IMR-90 (cell line): ENCODE measurements at regions not wholly inside any gene's neighbourhood (a gene's known extent, or its start where the extent isn't known, plus 50 kb on each side); places are given as distances from the start of the nearest gene placed in this dataset.

Experiments used
- ATAC-seq: fragments of 200-7000 bp; cut with Tn5 transposase; 2 replicates; pipeline ENCODE4 v1.9.1; 2020; ENCODE audit warnings: low read depth, mild to moderate bottlenecking, moderate library complexity
- BruUV-seq: library from RNA; stranded (reverse); fragments of 400-500 nt; replicated peaks from 2 replicates; lab custom pipeline; 2021; lab: Mats Ljungman, UMichigan
- CTCF ChIA-PET: fragments of 300-600 bp; formaldehyde crosslinking; extraction: SDS; loops from one replicate; lab custom pipeline; 2021; ENCODE audit warnings: antibody characterized with exemption; lab: Yijun Ruan, JAX
- POLR2A ChIA-PET: fragments of 300-600 bp; sonication (Branson Sonifier 250); formaldehyde crosslinking; loops from one replicate; lab custom pipeline; 2022; ENCODE audit warnings: antibody characterized with exemption; ENCODE audit not compliant: unreplicated experiment; lab: Charles Lee
- DNase-seq: peaks from one replicate; pipeline ENCODE4 v3.0.0; 2013
- H2AFZ ChIP-seq: replicated peaks from 2 replicates; pipeline ENCODE3; 2013; ENCODE audit warnings: low read length, mild to moderate bottlenecking; ENCODE audit not compliant: poor library complexity
- H2AK5ac ChIP-seq: 2 replicates; pipeline ENCODE4 v1.6.1; 2013; ENCODE audit warnings: low read depth, low read length, inconsistent platforms
- H2AK9ac ChIP-seq: replicated peaks from 2 replicates; pipeline ENCODE3; 2013; ENCODE audit warnings: mild to moderate bottlenecking, low read depth, low read length, moderate library complexity; ENCODE audit not compliant: poor library complexity
- H2BK120ac ChIP-seq: 2 replicates; pipeline ENCODE4 v1.6.1; 2013; ENCODE audit warnings: low read depth, low read length, inconsistent platforms
- H2BK15ac ChIP-seq: 3 replicates; pipeline ENCODE4 v1.6.1; 2013; ENCODE audit warnings: low read depth, low read length, inconsistent platforms
- H2BK20ac ChIP-seq: 2 replicates; pipeline ENCODE4 v1.6.1; 2013; ENCODE audit warnings: low read depth, mild to moderate bottlenecking, inconsistent platforms, low read length, moderate library complexity
- H2BK5ac ChIP-seq: 2 replicates; pipeline ENCODE4 v1.6.1; 2013; ENCODE audit warnings: mild to moderate bottlenecking, low read depth, low read length, inconsistent platforms; ENCODE audit not compliant: poor library complexity, severe bottlenecking
- H3K14ac ChIP-seq: replicated peaks from 2 replicates; pipeline ENCODE4 v1.6.1; 2013; ENCODE audit warnings: low read depth, low read length, inconsistent platforms
- H3K18ac ChIP-seq: 2 replicates; pipeline ENCODE4 v1.6.1; 2013; ENCODE audit warnings: low read depth, low read length, control low read depth
- H3K23ac ChIP-seq: 2 replicates; pipeline ENCODE4 v1.6.1; 2013; ENCODE audit warnings: low read depth, low read length, inconsistent platforms
- H3K27ac ChIP-seq: 2 replicates; pipeline ENCODE4 v1.5.1; 2013; ENCODE audit warnings: mild to moderate bottlenecking, control low read depth, low read length; ENCODE audit not compliant: insufficient read depth
- H3K27me3 ChIP-seq: 2 replicates; pipeline ENCODE4 v1.6.1; 2013; ENCODE audit warnings: low read length; ENCODE audit not compliant: control insufficient read depth, insufficient read depth
- H3K36me3 ChIP-seq: 2 replicates; pipeline ENCODE4 v1.6.1; 2013; ENCODE audit warnings: low read length, mixed read lengths; ENCODE audit not compliant: control insufficient read depth, insufficient read depth
- H3K4ac ChIP-seq: 2 replicates; pipeline ENCODE4 v1.6.1; 2013; ENCODE audit warnings: low read depth, low read length, inconsistent platforms
- H3K4me1 ChIP-seq: 2 replicates; pipeline ENCODE4 v1.6.1; 2013; ENCODE audit warnings: low read length, mixed read lengths; ENCODE audit not compliant: control insufficient read depth, insufficient read depth
- H3K4me2 ChIP-seq: 2 replicates; pipeline ENCODE4 v1.6.1; 2013; ENCODE audit warnings: low read depth, mild to moderate bottlenecking, control low read depth, low read length, moderate library complexity
- H3K4me3 ChIP-seq: 2 replicates; pipeline ENCODE4 v1.5.1; 2013; ENCODE audit warnings: low read depth, mild to moderate bottlenecking, control low read depth, low read length, moderate library complexity; ENCODE audit not compliant: insufficient read depth
- H3K56ac ChIP-seq: 2 replicates; pipeline ENCODE4 v1.6.1; 2013; ENCODE audit warnings: low read length, inconsistent platforms; ENCODE audit not compliant: insufficient read depth; ENCODE audit errors: extremely low read depth
- H3K79me1 ChIP-seq, 2 experiments: 2 replicates each; pipeline ENCODE4 v1.6.1; 2013; ENCODE audit warnings: low read length in 2 of 2, inconsistent platforms in 1 of 2, low read depth in 1 of 2
- H3K9ac ChIP-seq: 2 replicates; pipeline ENCODE4 v1.6.1; 2013; ENCODE audit warnings: low read depth, low read length, control low read depth
- H3K9me1 ChIP-seq: 2 replicates; pipeline ENCODE4 v1.6.1; 2013; ENCODE audit warnings: low read length, inconsistent platforms; ENCODE audit not compliant: insufficient read depth
- H3K9me3 ChIP-seq: 2 replicates; pipeline ENCODE4 v1.6.1; 2013; ENCODE audit warnings: low read length; ENCODE audit not compliant: control insufficient read depth, insufficient read depth
- H4K20me1 ChIP-seq: 2 replicates; pipeline ENCODE4 v1.6.1; 2013; ENCODE audit warnings: low read length, inconsistent platforms; ENCODE audit not compliant: insufficient read depth
- H4K5ac ChIP-seq: 2 replicates; pipeline ENCODE4 v1.6.1; 2013; ENCODE audit warnings: mild to moderate bottlenecking, low read depth, low read length, control low read depth
- H4K8ac ChIP-seq, 2 experiments: 2 replicates each; pipeline ENCODE4 v1.6.1; 2013; ENCODE audit warnings: low read depth in 2 of 2, low read length in 2 of 2, control low read depth in 1 of 2, inconsistent platforms in 1 of 2
- H4K91ac ChIP-seq: 2 replicates; pipeline ENCODE4 v1.6.1; 2013; ENCODE audit warnings: low read depth, low read length, inconsistent platforms; ENCODE audit not compliant: insufficient read depth
- BHLHE40 ChIP-seq: fragments of 150-350 bp; IDR thresholded peaks from 2 replicates; pipeline ENCODE4 v1.6.1; 2016; ENCODE audit warnings: mild to moderate bottlenecking, low read depth, low read length
- POLR2A ChIP-seq: IDR thresholded peaks from 2 replicates; pipeline ENCODE4 v1.6.1; 2012; ENCODE audit warnings: mild to moderate bottlenecking, low read depth, low read length
- SMC3 ChIP-seq: fragments of 150-350 bp; IDR thresholded peaks from 2 replicates; pipeline ENCODE4 v1.6.1; 2016; ENCODE audit warnings: low read depth, mild to moderate bottlenecking, antibody characterized with exemption, low read length, moderate library complexity
- WGBS, 2 experiments: methylation state at CpG; one replicate each; pipeline versions ENCODE4 v1.1.5 to v1.1.7; 2013; ENCODE audit warnings: missing lambda C conversion rate in 2 of 2; ENCODE audit not compliant: insufficient read length in 1 of 2; ENCODE audit errors: extremely low coverage in 2 of 2; 5-methylcytosine and 5-hydroxymethylcytosine counted together
- dilution Hi-C: fragments of 300-500 bp; cut with HindIII; formaldehyde crosslinking; loops from one replicate; pipeline ENCODE4 v1.14.3; 2018; ENCODE audit warnings: low sequenced_read_pairs; ENCODE audit not compliant: unreplicated experiment
- in situ Hi-C: fragments of 300-500 bp; cut with MboI; formaldehyde crosslinking; loops from 3 replicates; pipeline ENCODE4 v1.14.3; 2019; ENCODE audit warnings: low sequenced_read_pairs, inconsistent platforms, mixed read lengths
- intact Hi-C: fragments of 100-400 bp; cut with micrococcal nuclease; formaldehyde crosslinking; loops from 2 replicates; pipeline ENCODE4 v1.10.0; 2022
- TF ChIP-seq, protein P1 (sequence below): fragments of 150-350 bp; IDR thresholded peaks from 2 replicates; pipeline ENCODE4 v1.6.1; 2016; ENCODE audit warnings: low read depth, mild to moderate bottlenecking, low read length, moderate library complexity, borderline replicate concordance
- TF ChIP-seq, protein P2 (sequence below): fragments of 150-350 bp; IDR thresholded peaks from 2 replicates; pipeline ENCODE4 v1.6.1; 2017; ENCODE audit warnings: mild to moderate bottlenecking, antibody characterized with exemption, low read length, low read depth
- TF ChIP-seq, protein P3 (sequence below): conservative IDR thresholded peaks from 2 replicates; pipeline ENCODE4 v1.5.1; 2012; ENCODE audit warnings: mild to moderate bottlenecking, low read depth, low read length, improper control_type of control experiment

GRCh38 chr10:127801302-127801701 lies 64.3 kb downstream of the FOXI2 start:
- no peaks in the 10 kb centered on the region for H4K20me1 ChIP-seq
- intact Hi-C loops, result no loop called here
- no peak overlapping the region for H2AK5ac ChIP-seq
- no peak overlapping the region for H2BK120ac ChIP-seq
- no CpG with 5 or more reads among the region's 3 CpGs for WGBS, 2 experiments
- in situ Hi-C loops, result no loop called here
- no peaks in the 10 kb centered on the region for H3K79me1 ChIP-seq
- H3K4me1 ChIP-seq, result no peaks in the 10 kb centered on the region
- H3K27me3 ChIP-seq, result no peaks in the 10 kb centered on the region
- no peak overlapping the region for H2BK15ac ChIP-seq
- H3K23ac ChIP-seq, result no peak overlapping the region
- dilution Hi-C loops, result no loop called here
- H3K36me3 ChIP-seq, result no peaks in the 10 kb centered on the region
- H3K27ac ChIP-seq, result no peak overlapping the region
- H3K9ac ChIP-seq, result no peak overlapping the region
- no peak overlapping the region for H3K4me3 ChIP-seq
- no peak overlapping the region for H4K8ac ChIP-seq
- TF ChIP-seq, protein P1, sequence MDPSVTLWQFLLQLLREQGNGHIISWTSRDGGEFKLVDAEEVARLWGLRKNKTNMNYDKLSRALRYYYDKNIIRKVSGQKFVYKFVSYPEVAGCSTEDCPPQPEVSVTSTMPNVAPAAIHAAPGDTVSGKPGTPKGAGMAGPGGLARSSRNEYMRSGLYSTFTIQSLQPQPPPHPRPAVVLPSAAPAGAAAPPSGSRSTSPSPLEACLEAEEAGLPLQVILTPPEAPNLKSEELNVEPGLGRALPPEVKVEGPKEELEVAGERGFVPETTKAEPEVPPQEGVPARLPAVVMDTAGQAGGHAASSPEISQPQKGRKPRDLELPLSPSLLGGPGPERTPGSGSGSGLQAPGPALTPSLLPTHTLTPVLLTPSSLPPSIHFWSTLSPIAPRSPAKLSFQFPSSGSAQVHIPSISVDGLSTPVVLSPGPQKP, result no peak
- TF ChIP-seq, protein P2, sequence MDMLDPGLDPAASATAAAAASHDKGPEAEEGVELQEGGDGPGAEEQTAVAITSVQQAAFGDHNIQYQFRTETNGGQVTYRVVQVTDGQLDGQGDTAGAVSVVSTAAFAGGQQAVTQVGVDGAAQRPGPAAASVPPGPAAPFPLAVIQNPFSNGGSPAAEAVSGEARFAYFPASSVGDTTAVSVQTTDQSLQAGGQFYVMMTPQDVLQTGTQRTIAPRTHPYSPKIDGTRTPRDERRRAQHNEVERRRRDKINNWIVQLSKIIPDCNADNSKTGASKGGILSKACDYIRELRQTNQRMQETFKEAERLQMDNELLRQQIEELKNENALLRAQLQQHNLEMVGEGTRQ, result no peak
- TF ChIP-seq SMC3, result no peak
- TF ChIP-seq POLR2A, result no peak
- TF ChIP-seq, protein P3, sequence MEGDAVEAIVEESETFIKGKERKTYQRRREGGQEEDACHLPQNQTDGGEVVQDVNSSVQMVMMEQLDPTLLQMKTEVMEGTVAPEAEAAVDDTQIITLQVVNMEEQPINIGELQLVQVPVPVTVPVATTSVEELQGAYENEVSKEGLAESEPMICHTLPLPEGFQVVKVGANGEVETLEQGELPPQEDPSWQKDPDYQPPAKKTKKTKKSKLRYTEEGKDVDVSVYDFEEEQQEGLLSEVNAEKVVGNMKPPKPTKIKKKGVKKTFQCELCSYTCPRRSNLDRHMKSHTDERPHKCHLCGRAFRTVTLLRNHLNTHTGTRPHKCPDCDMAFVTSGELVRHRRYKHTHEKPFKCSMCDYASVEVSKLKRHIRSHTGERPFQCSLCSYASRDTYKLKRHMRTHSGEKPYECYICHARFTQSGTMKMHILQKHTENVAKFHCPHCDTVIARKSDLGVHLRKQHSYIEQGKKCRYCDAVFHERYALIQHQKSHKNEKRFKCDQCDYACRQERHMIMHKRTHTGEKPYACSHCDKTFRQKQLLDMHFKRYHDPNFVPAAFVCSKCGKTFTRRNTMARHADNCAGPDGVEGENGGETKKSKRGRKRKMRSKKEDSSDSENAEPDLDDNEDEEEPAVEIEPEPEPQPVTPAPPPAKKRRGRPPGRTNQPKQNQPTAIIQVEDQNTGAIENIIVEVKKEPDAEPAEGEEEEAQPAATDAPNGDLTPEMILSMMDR, result no peak
- TF ChIP-seq BHLHE40, result no peak
- no TSS peak for BruUV-seq
- no peak overlapping the region for H3K4me2 ChIP-seq
- no peak overlapping the region for H3K56ac ChIP-seq
- H3K18ac ChIP-seq, result no peak overlapping the region
- H2AFZ ChIP-seq, result no peak overlapping the region
- POLR2A ChIA-PET, result interaction anchor here (0.6 kb wide), 1 partner anchor 282 kb away, joined by 3 read pairs; no protein-coding TSS in a partner anchor
- H4K5ac ChIP-seq, result no peak overlapping the region
- H3K9me1 ChIP-seq, result no peaks in the 10 kb centered on the region
- H3K14ac ChIP-seq, result no peak overlapping the region
- no peak overlapping the region for H3K4ac ChIP-seq
- CTCF ChIA-PET, result no interaction called here
- DNase-seq (no peak), ATAC-seq (no peak)
- H2BK5ac ChIP-seq, result no peak overlapping the region
- H2AK9ac ChIP-seq, result no peak overlapping the region
- peaks cover 15% of the 10 kb centered on the region for H3K9me3 ChIP-seq
- no peak overlapping the region for H4K91ac ChIP-seq
- no peak overlapping the region for H2BK20ac ChIP-seq
